HCT116 (cell line): ENCODE measurements at regions not wholly inside any gene's neighbourhood (a gene's known extent, or its start where the extent isn't known, plus 50 kb on each side); places are given as distances from the start of the nearest gene placed in this dataset.

Experiments
- ATAC-seq: fragments of 200-7000 bp; cut with Tn5 transposase; 2 replicates; pipeline ENCODE4 v1.9.1; 2020; ENCODE audit warnings: mild to moderate bottlenecking, moderate library complexity
- BruUV-seq: library from RNA; stranded (reverse); fragments of 400-500 nt; replicated peaks from 2 replicates; lab custom pipeline; 2021; lab: Mats Ljungman, UMichigan
- CTCF ChIA-PET: fragments of 300-600 bp; sonication (Branson Sonifier 250); formaldehyde crosslinking; loops from one replicate; lab custom pipeline; 2021; ENCODE audit warnings: antibody characterized with exemption; lab: Charles Lee
- POLR2A ChIA-PET: fragments of 300-600, 350-600 bp; sonication (Branson Sonifier 250); formaldehyde crosslinking; loops from one replicate; lab custom pipeline; 2021; ENCODE audit warnings: antibody characterized with exemption; lab: Charles Lee
- RAD21 ChIA-PET, 2 experiments: fragments of 300-600 bp; sonication (Branson Sonifier 250); formaldehyde crosslinking; loops; one replicate each; lab custom pipeline; 2023; ENCODE audit warnings: low total read pairs in 2 of 2; ENCODE audit not compliant: uncharacterized antibody in 2 of 2, unreplicated experiment in 2 of 2, low non-redundant PET in 1 of 2; lab: Charles Lee
- DNase-seq: peaks from one replicate; pipeline ENCODE4 v3.0.0-alpha.2; 2010; ENCODE audit warnings: low read depth, low spot score
- H2AFZ ChIP-seq: fragments of 200-600 bp; shearing (Covaris generic), sonication (generic); 2 replicates; pipeline ENCODE4 v1.6.1; 2017; ENCODE audit warnings: low read depth, mixed run types, mixed read lengths, antibody characterized with exemption, low read length; ENCODE audit not compliant: poor library complexity, severe bottlenecking
- H3K27ac ChIP-seq: 2 replicates; pipeline ENCODE4 v1.5.1; 2012; ENCODE audit warnings: low read depth, low read length
- H3K27me3 ChIP-seq: fragments of 200-600 bp; sonication (generic); 2 replicates; pipeline ENCODE4 v1.6.1; 2016; ENCODE audit warnings: mixed run types, low read length, mixed read lengths; ENCODE audit not compliant: insufficient read depth
- H3K36me3 ChIP-seq, 2 experiments: fragments of 200-500 bp in 1 of 2; fragments of 200-600 bp in 1 of 2; sonication (Bioruptor generic) in 1 of 2; sonication (generic) in 1 of 2; 2 replicates each; pipeline versions ENCODE4 v1.5.1 to v1.6.1; 2014 to 2016; ENCODE audit warnings: low read length in 2 of 2, inconsistent platforms in 1 of 2, mixed read lengths in 1 of 2, mixed run types in 1 of 2; ENCODE audit not compliant: insufficient read depth in 2 of 2, control insufficient read depth in 1 of 2
- H3K4me1 ChIP-seq, 2 experiments: fragments of 200-600 bp in 1 of 2; sonication (generic) in 1 of 2; 2 replicates each; pipeline versions ENCODE4 v1.5.1 to v1.6.1; 2012 to 2017; ENCODE audit warnings: low read length in 2 of 2, inconsistent platforms in 1 of 2, mild to moderate bottlenecking in 1 of 2, mixed read lengths in 1 of 2, mixed run types in 1 of 2, moderate library complexity in 1 of 2; ENCODE audit not compliant: insufficient read depth in 2 of 2, control insufficient read depth in 1 of 2
- H3K4me2 ChIP-seq: fragments of 200-600 bp; sonication (generic); 2 replicates; pipeline ENCODE4 v1.6.1; 2017; ENCODE audit warnings: mixed run types, low read length, mixed read lengths
- H3K4me3 ChIP-seq, 2 experiments: fragments of 200-600 bp in 1 of 2; sonication (generic) in 1 of 2; replicated peaks in 1 of 2; 2 replicates each; pipeline ENCODE4 v1.5.1; 2011 to 2016; ENCODE audit warnings: low read length in 2 of 2, control low read depth in 1 of 2, low read depth in 1 of 2, mild to moderate bottlenecking in 1 of 2, mixed read lengths in 1 of 2, mixed run types in 1 of 2
- H3K79me2 ChIP-seq: fragments of 200-600 bp; sonication (generic); 2 replicates; pipeline ENCODE4 v1.6.1; 2017; ENCODE audit warnings: mild to moderate bottlenecking, mixed run types, low read length, moderate library complexity, mixed read lengths; ENCODE audit not compliant: insufficient read depth
- H3K9ac ChIP-seq: fragments of 200-600 bp; sonication (generic); 2 replicates; pipeline ENCODE4 v1.6.1; 2016; ENCODE audit warnings: low read length, mixed read lengths
- H3K9me2 ChIP-seq: fragments of 200-600 bp; sonication (generic), shearing (Covaris generic); 2 replicates; pipeline ENCODE4 v1.6.1; 2017; ENCODE audit warnings: mixed run types, mild to moderate bottlenecking, moderate library complexity; ENCODE audit not compliant: insufficient read depth
- H3K9me3 ChIP-seq, 2 experiments: fragments of 200-500 bp in 1 of 2; fragments of 200-600 bp in 1 of 2; sonication (Bioruptor generic) in 1 of 2; sonication (generic) in 1 of 2; 2 replicates each; pipeline ENCODE4 v1.6.1; 2014 to 2017; ENCODE audit warnings: low read length in 2 of 2, mixed read lengths in 2 of 2, inconsistent platforms in 1 of 2, low read depth in 1 of 2, mild to moderate bottlenecking in 1 of 2, mixed run types in 1 of 2, moderate library complexity in 1 of 2; ENCODE audit not compliant: control insufficient read depth in 1 of 2, insufficient read depth in 1 of 2
- H4K20me1 ChIP-seq: fragments of 200-600 bp; sonication (generic), shearing (Covaris generic); 2 replicates; pipeline ENCODE4 v1.6.1; 2017; ENCODE audit warnings: mixed run types, mild to moderate bottlenecking, moderate library complexity; ENCODE audit not compliant: insufficient read depth
- ELF1 ChIP-seq: IDR thresholded peaks from 2 replicates; pipeline ENCODE4 v1.6.1; 2012; ENCODE audit warnings: low read depth, borderline replicate concordance
- EZH2phosphoT487 ChIP-seq: fragments of 200-600 bp; IDR thresholded peaks from 2 replicates; pipeline ENCODE4 v1.6.1; 2018; ENCODE audit warnings: antibody characterized with exemption, borderline replicate concordance
- FOSL1 ChIP-seq: IDR thresholded peaks from 2 replicates; pipeline ENCODE4 v1.6.1; 2012; ENCODE audit warnings: low read depth
- RAD21 ChIP-seq: IDR thresholded peaks from 2 replicates; pipeline ENCODE4 v1.6.1; 2012; ENCODE audit warnings: low read depth, mild to moderate bottlenecking
- YY1 ChIP-seq: IDR thresholded peaks from 2 replicates; pipeline ENCODE4 v1.6.1; 2011; ENCODE audit warnings: low read length, low read depth, moderate library complexity, mild to moderate bottlenecking; ENCODE audit not compliant: insufficient replicate concordance; ENCODE audit errors: extremely low read depth
- ZBTB33 ChIP-seq: IDR thresholded peaks from 2 replicates; pipeline ENCODE4 v1.6.1; 2011; ENCODE audit warnings: mild to moderate bottlenecking, low read length, moderate library complexity; ENCODE audit not compliant: insufficient replicate concordance; ENCODE audit errors: extremely low read depth
- ZFX ChIP-seq: fragments of 450-650 bp; IDR thresholded peaks from 2 replicates; pipeline ENCODE4 v1.6.1; 2017
- ZNF274 ChIP-seq: fragments of 200-500 bp; sonication (Bioruptor generic); IDR thresholded peaks from 2 replicates; pipeline ENCODE4 v1.6.1; 2014; ENCODE audit warnings: mild to moderate bottlenecking, low read depth, low read length, inconsistent platforms
- intact Hi-C: fragments of 100-400 bp; cut with micrococcal nuclease; formaldehyde crosslinking; loops from 2 replicates; pipeline ENCODE4 v1.10.0; 2022
- TF ChIP-seq, protein P1 (sequence below): IDR thresholded peaks from 2 replicates; pipeline ENCODE4 v1.6.1; 2012; ENCODE audit warnings: low read depth
- TF ChIP-seq, protein P2 (sequence below): IDR thresholded peaks from 2 replicates; pipeline ENCODE4 v1.6.1; 2012

- ATAC-seq (no peak), DNase-seq (no peak)
- ChIA-PET RAD21 (no interaction called here), CTCF (no interaction called here), POLR2A (no interaction called here)
- H3K27me3 ChIP-seq: peaks cover 20% of the 10 kb centered on the region; the same call in 1 of the 2 replicates
- BruUV-seq: no TSS peak
- H3K9ac ChIP-seq: no peak overlapping the region
- H3K4me1 ChIP-seq: no peaks in the 10 kb centered on the region
- no peaks in the 10 kb centered on the region for H3K9me2 ChIP-seq
- H4K20me1 ChIP-seq: no peaks in the 10 kb centered on the region
- H3K36me3 ChIP-seq: no peaks in the 10 kb centered on the region
- H3K27ac ChIP-seq: no peak overlapping the region
- H3K9me3 ChIP-seq: no peaks in the 10 kb centered on the region
- TF ChIP-seq YY1: no peak
- no peak for TF ChIP-seq ELF1
- no peak for TF ChIP-seq FOSL1
- H2AFZ ChIP-seq: no peak overlapping the region
- no peaks in the 10 kb centered on the region for H3K79me2 ChIP-seq
- no peak overlapping the region for H3K4me3 ChIP-seq
- no peak overlapping the region for H3K4me2 ChIP-seq
- intact Hi-C loops: no loop called here
Observed at GRCh38 chr18:57281519-57281918, 70.8 kb upstream of the ST8SIA3 start.

- CTCF ChIA-PET: no interaction called here
Observed at GRCh38 chr18:57286949-57287348, 65.4 kb upstream of the ST8SIA3 start.

More at GRCh38 chr18:57286949-57287348, 65.4 kb upstream of the ST8SIA3 start:
- no peak overlapping the region for H3K9ac ChIP-seq
- H3K79me2 ChIP-seq: no peaks in the 10 kb centered on the region
- no peaks in the 10 kb centered on the region for H3K9me3 ChIP-seq
- H4K20me1 ChIP-seq: no peaks in the 10 kb centered on the region
- H3K27ac ChIP-seq: no peak overlapping the region
- no peaks in the 10 kb centered on the region for H3K36me3 ChIP-seq
- ATAC-seq (no peak), DNase-seq (no peak)
- H2AFZ ChIP-seq: no peak overlapping the region
- BruUV-seq: no TSS peak
- H3K4me3 ChIP-seq: no peak overlapping the region
- TF ChIP-seq ZNF274 (no peak), RAD21 (no peak), ZFX (no peak), ZBTB33 (no peak), EZH2phosphoT487 (no peak)
- TF ChIP-seq, protein P1, sequence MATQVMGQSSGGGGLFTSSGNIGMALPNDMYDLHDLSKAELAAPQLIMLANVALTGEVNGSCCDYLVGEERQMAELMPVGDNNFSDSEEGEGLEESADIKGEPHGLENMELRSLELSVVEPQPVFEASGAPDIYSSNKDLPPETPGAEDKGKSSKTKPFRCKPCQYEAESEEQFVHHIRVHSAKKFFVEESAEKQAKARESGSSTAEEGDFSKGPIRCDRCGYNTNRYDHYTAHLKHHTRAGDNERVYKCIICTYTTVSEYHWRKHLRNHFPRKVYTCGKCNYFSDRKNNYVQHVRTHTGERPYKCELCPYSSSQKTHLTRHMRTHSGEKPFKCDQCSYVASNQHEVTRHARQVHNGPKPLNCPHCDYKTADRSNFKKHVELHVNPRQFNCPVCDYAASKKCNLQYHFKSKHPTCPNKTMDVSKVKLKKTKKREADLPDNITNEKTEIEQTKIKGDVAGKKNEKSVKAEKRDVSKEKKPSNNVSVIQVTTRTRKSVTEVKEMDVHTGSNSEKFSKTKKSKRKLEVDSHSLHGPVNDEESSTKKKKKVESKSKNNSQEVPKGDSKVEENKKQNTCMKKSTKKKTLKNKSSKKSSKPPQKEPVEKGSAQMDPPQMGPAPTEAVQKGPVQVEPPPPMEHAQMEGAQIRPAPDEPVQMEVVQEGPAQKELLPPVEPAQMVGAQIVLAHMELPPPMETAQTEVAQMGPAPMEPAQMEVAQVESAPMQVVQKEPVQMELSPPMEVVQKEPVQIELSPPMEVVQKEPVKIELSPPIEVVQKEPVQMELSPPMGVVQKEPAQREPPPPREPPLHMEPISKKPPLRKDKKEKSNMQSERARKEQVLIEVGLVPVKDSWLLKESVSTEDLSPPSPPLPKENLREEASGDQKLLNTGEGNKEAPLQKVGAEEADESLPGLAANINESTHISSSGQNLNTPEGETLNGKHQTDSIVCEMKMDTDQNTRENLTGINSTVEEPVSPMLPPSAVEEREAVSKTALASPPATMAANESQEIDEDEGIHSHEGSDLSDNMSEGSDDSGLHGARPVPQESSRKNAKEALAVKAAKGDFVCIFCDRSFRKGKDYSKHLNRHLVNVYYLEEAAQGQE: no peak
- TF ChIP-seq, protein P2, sequence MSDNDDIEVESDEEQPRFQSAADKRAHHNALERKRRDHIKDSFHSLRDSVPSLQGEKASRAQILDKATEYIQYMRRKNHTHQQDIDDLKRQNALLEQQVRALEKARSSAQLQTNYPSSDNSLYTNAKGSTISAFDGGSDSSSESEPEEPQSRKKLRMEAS: no peak
- peaks cover 3% of the 10 kb centered on the region; the same call in 1 of the 2 replicates for H3K27me3 ChIP-seq
- POLR2A ChIA-PET: no interaction called here
- H3K4me1 ChIP-seq: no peaks in the 10 kb centered on the region
- no peaks in the 10 kb centered on the region for H3K9me2 ChIP-seq
- H3K4me2 ChIP-seq: no peak overlapping the region
- intact Hi-C loops: no loop called here
- RAD21 ChIA-PET: no interaction called here
